ENCODE measurements at regions not wholly inside any gene's neighbourhood (a gene's known extent, or its start where the extent isn't known, plus 50 kb on each side); places are given as distances from the start of the nearest gene placed in this dataset.
"Not testable (repeated sequence)": the region's sequence is repeated elsewhere in the genome, so short reads cannot be mapped to it uniquely, and the experiment has no call there.

DNA sequence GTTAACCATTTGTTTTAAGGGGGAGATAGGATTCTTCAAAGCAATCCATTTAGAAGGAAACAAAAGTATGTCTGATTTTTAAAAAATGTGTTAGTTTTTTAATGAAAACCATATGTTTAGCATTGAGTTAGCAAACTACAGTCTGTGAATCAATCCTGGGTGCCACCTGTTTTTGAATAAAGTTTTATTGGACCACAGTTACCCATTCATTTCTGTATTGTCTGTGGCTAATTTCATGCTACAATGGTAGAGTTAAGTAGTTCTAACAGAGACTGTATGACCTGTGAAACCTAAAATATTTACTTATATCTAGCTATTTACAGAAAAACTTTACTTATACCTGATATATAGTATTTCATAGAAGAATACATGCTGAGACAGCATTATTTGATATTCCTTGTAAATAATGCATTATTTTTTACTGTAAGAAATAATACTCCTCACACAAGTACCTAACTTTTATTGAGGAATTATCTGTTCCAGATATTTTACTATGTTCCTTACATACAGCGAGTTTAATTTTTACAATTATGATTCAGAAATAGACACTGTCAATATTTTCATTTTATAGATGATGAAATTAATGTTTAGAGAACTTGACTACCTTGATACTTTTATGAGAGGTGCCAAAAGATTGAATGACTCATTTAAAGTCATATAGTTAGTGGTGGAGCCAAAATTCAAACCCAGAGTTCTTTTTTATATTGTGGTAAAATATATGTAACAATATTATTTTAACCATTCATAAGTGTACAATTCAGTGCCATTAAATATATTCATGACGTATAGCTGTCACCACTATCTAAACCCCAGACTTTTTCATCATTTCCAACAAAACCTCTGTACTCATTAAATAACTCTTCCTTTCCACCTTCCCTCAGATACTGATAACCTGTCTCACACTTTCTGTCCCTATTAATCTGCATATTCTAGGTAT lies 122.0 kb downstream of the GLUD2 start:
- no peak for DNase-seq (ENCODE audit: low read depth)

DNA sequence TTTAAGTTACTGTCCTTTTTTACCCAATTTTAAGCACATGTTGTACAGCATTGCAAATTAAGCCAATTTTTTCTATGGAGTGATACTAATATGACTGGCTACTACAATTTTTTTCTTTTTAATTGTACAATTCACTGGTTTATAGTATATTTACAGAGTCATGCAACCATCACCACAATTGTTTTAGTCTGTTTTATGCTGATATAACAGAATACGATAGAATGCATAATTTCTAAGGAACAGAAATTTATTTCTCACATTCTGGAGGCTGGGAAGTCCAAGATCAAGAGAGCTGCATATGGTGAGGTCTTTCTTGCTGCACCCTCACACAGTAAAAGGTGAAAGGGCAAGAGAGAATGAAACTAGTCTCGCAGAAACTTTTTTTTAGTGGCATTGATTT lies 125.3 kb downstream of the GLUD2 start:
- no peak overlapping the region for H3K4me3 ChIP-seq (ENCODE audit: low read depth, low read length)
- DNase-seq (ENCODE audit: low read depth) = no peak
- TF ChIP-seq, protein P1, sequence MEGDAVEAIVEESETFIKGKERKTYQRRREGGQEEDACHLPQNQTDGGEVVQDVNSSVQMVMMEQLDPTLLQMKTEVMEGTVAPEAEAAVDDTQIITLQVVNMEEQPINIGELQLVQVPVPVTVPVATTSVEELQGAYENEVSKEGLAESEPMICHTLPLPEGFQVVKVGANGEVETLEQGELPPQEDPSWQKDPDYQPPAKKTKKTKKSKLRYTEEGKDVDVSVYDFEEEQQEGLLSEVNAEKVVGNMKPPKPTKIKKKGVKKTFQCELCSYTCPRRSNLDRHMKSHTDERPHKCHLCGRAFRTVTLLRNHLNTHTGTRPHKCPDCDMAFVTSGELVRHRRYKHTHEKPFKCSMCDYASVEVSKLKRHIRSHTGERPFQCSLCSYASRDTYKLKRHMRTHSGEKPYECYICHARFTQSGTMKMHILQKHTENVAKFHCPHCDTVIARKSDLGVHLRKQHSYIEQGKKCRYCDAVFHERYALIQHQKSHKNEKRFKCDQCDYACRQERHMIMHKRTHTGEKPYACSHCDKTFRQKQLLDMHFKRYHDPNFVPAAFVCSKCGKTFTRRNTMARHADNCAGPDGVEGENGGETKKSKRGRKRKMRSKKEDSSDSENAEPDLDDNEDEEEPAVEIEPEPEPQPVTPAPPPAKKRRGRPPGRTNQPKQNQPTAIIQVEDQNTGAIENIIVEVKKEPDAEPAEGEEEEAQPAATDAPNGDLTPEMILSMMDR (IDR thresholded peaks at IDR 0.05; ENCODE audit: insufficient read depth, low read length) = no peak

More for the DNA sequence above, 122.0 kb downstream of the GLUD2 start:
- H3K4me3 ChIP-seq (ENCODE audit: low read depth, low read length) = no peak overlapping the region
- TF ChIP-seq, protein P1 (IDR thresholded peaks at IDR 0.05; ENCODE audit: insufficient read depth, low read length) = no peak

DNA sequence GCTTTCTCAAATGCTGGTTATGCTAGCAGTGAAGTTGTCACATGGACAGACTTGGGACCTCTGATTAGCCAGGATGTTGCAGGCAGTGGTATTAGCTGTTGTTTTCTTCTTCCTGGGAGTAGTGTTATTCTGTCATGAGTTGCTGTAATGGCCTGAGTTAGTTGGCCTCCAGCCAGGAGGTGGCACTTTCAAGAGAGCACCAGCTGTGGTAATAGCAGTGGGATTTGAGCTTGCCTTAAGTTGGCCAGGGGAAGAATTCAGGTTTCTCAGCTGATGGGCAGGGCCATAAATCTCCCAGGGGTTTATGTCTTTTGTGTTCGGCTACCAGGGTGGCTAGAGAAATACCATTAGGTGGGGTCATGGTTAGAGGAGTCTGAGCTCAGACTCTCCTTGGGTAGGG lies 132.6 kb downstream of the GLUD2 start:
- no peak overlapping the region for H3K4me3 ChIP-seq (ENCODE audit: low read depth, low read length)
- TF ChIP-seq, protein P1 (IDR thresholded peaks at IDR 0.05; ENCODE audit: insufficient read depth, low read length) = no peak
- DNase-seq (ENCODE audit: low read depth) = no peak

DNA sequence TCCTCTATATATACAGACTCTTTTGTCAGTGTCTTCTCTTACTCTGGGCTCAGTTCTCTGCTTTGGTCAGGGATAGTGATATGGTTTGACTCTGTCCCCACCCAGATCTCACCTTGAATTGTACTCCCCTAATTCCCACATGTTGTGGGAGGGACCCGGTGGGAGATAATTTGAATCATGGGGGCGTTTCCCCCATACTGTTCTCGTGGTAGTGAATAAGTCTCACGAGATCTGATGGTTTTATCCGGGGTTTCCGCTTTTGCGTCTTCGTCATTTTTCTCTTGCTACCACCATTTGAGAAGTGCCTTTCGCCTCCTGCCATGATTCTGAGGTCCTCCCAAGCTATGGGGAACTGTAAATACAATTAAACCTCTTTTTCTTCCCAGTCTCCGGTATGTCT lies 144.4 kb downstream of the GLUD2 start:
- TF ChIP-seq, protein P1 (IDR thresholded peaks at IDR 0.05; ENCODE audit: insufficient read depth, low read length) = no peak
- H3K4me3 ChIP-seq (ENCODE audit: low read depth, low read length) = no peak overlapping the region
- DNase-seq (ENCODE audit: low read depth) = no peak

DNA sequence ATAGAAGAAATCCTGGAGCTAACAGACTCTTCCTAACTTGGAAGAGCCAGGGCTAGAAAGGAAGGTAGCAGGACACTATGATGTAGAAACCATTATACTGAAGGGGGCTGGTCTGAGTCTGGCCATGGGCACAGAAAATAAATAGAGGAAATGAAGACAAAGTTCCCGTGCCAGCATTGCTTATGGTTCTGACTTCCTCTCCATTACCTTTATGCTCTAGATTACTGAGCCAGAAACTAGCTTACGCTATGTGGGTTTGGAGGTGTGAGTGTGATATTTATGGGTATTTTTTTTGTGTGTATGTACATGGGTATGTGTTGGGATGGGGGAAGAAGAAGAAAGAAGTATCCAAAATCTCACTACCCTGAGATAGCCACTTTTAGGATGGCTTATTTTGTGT lies 148.3 kb downstream of the GLUD2 start:
- no peak for DNase-seq (ENCODE audit: low read depth)
- TF ChIP-seq, protein P1 (IDR thresholded peaks at IDR 0.05; ENCODE audit: insufficient read depth, low read length) = no peak

DNA sequence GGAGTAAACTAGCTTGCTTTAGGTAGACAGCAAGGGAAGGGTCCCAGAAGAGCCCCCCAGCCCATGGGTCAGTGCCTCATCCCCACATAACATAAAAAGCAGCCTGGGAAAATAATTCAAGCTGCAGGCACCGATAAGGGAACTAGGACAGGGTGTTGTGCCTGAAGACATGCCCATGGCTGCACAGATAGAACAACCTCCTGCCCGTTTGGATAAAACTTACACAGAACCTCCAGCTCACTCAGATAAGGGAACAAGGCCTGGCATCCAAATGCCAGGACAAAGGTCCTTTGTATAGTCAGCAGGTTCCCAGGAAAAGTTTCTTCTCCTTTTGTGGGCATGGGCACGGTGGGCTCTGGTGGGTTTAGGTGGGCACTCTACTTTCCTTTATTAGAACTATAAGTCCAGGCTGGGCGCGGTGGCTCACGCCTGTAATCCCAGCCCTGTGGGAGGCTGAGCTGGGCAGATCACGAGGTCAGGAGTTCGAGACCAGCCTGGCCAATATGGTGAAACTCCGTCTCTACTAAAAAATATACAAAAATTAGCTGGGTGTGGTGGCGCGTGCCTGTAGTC lies 149.5 kb downstream of the GLUD2 start:
- DNase-seq (ENCODE audit: low read depth); H3K4me3 ChIP-seq (ENCODE audit: low read depth, low read length): not testable (repeated sequence)

More for the DNA sequence above, 148.3 kb downstream of the GLUD2 start:
- H3K4me3 ChIP-seq (ENCODE audit: low read depth, low read length) = no peak overlapping the region

DNA sequence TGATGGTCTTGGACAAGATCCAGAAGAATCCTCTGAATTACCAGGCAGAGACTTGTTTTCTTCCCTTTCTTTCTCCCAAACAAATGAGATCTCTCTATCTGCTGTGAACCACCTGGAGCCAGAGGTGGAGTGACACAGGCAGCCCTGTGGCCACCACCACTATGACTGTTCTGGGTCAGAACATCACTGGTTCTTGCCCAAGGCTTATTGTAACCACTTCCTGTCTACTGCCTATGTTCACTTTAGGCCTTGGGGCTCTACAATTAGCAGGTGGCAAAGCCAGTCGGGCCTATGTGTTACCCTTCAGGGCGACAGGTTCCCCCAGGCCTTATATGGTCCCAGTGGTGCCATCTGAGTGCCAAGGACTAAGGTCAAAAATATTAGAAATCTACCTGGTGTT lies 161.2 kb downstream of the GLUD2 start:
- H3K4me3 ChIP-seq (ENCODE audit: low read depth, low read length) = no peak overlapping the region
- DNase-seq (ENCODE audit: low read depth) = no peak
- TF ChIP-seq, protein P1 (IDR thresholded peaks at IDR 0.05; ENCODE audit: insufficient read depth, low read length) = no peak

Data from fibroblast of the aortic adventitia (primary cell).